ENCODE measurements at regions not wholly inside any gene's neighbourhood (a gene's known extent, or its start where the extent isn't known, plus 50 kb on each side); places are given as distances from the start of the nearest gene placed in this dataset.

DNA sequence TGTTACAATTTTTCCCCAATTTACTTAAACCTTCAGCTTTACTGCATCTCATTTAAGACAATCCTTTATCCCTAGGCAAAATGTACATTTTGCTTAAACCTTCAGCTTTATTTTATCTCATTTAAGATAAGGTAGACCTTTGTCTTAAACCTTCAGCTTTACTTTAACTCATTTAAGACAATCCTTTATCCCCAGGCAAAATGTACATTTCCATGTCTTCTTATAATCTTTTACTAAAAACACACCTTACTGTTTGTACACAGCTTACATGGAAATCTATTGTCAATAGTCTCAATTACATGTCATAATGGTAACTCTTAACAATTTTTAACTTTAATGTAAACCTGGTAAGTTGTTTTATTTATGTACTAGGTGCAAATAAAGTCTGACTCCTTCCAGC is 58.7 kb upstream of the MKRN3 start:
- TF ChIP-seq, protein P1, sequence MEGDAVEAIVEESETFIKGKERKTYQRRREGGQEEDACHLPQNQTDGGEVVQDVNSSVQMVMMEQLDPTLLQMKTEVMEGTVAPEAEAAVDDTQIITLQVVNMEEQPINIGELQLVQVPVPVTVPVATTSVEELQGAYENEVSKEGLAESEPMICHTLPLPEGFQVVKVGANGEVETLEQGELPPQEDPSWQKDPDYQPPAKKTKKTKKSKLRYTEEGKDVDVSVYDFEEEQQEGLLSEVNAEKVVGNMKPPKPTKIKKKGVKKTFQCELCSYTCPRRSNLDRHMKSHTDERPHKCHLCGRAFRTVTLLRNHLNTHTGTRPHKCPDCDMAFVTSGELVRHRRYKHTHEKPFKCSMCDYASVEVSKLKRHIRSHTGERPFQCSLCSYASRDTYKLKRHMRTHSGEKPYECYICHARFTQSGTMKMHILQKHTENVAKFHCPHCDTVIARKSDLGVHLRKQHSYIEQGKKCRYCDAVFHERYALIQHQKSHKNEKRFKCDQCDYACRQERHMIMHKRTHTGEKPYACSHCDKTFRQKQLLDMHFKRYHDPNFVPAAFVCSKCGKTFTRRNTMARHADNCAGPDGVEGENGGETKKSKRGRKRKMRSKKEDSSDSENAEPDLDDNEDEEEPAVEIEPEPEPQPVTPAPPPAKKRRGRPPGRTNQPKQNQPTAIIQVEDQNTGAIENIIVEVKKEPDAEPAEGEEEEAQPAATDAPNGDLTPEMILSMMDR (IDR thresholded peaks at IDR 0.05; ENCODE audit: borderline replicate concordance, extremely low read depth, low read length, poor library complexity, severe bottlenecking), result no peak
- TF ChIP-seq EZH2 (IDR thresholded peaks at IDR 0.05; ENCODE audit: borderline replicate concordance, low read depth, low read length, severe bottlenecking), result no peak

Measured in DND-41 (cell line).